HUES48 (cell line): ENCODE measurements at regions not wholly inside any gene's neighbourhood (a gene's known extent, or its start where the extent isn't known, plus 50 kb on each side); places are given as distances from the start of the nearest gene placed in this dataset.

Experiments used
- H3K27ac ChIP-seq: one replicate; pipeline ENCODE4 v1.7.0; 2013; ENCODE audit warnings: low read depth, low read length, inconsistent platforms
- H3K27me3 ChIP-seq: 2 replicates; pipeline ENCODE4 v1.6.1; 2013; ENCODE audit warnings: mild to moderate bottlenecking, low read length; ENCODE audit not compliant: control insufficient read depth, insufficient read depth
- H3K36me3 ChIP-seq: 2 replicates; pipeline ENCODE4 v1.6.1; 2013; ENCODE audit warnings: low read length; ENCODE audit not compliant: control insufficient read depth, insufficient read depth
- H3K4me1 ChIP-seq: 2 replicates; pipeline ENCODE4 v1.6.1; 2013; ENCODE audit warnings: mild to moderate bottlenecking, low read length; ENCODE audit not compliant: control insufficient read depth, insufficient read depth
- H3K4me3 ChIP-seq: 2 replicates; pipeline ENCODE4 v1.5.1; 2013; ENCODE audit warnings: mild to moderate bottlenecking, low read depth, low read length
- H3K9ac ChIP-seq: 2 replicates; pipeline ENCODE4 v1.6.1; 2013; ENCODE audit warnings: mild to moderate bottlenecking, low read depth, low read length, moderate library complexity
- H3K9me3 ChIP-seq: 2 replicates; pipeline ENCODE4 v1.6.1; 2013; ENCODE audit warnings: low read length; ENCODE audit not compliant: control insufficient read depth, insufficient read depth

- Histone ChIP-seq H3K27me3 (no peaks in the 10 kb centered on the region), H3K4me1 (peaks cover 4% of the 10 kb centered on the region; the same call in 1 of the 2 replicates), H3K4me3 (no peak overlapping the region), H3K9me3 (no peaks in the 10 kb centered on the region), H3K9ac (no peak overlapping the region), H3K36me3 (no peaks in the 10 kb centered on the region), H3K27ac (no peak overlapping the region)
Observed at GRCh38 chr18:27789406-27789805, 387.5 kb downstream of the CDH2 start.

- H3K27me3 ChIP-seq = no peaks in the 10 kb centered on the region
- H3K4me3 ChIP-seq = no peak overlapping the region
- no peaks in the 10 kb centered on the region for H3K36me3 ChIP-seq
- H3K9ac ChIP-seq = no peak overlapping the region
- H3K9me3 ChIP-seq = no peaks in the 10 kb centered on the region
- H3K27ac ChIP-seq = no peak overlapping the region
- peaks cover 4% of the 10 kb centered on the region; the same call in 1 of the 2 replicates for H3K4me1 ChIP-seq
Observed at GRCh38 chr18:27787547-27787946, 389.4 kb downstream of the CDH2 start.

- H3K27me3 ChIP-seq = peaks cover 1% of the 10 kb centered on the region; the same call in 1 of the 2 replicates
- H3K36me3 ChIP-seq = no peaks in the 10 kb centered on the region
- H3K4me3 ChIP-seq = no peak overlapping the region
- H3K4me1 ChIP-seq = peaks cover 4% of the 10 kb centered on the region; the same call in 1 of the 2 replicates
- H3K9ac ChIP-seq = no peak overlapping the region
- no peaks in the 10 kb centered on the region for H3K9me3 ChIP-seq
- H3K27ac ChIP-seq = no peak overlapping the region
Observed at GRCh38 chr18:27785815-27786471, 391.0 kb downstream of the CDH2 start.

GRCh38 chr18:27780061-27780745, 396.7 kb downstream of the CDH2 start:
- H3K27me3 ChIP-seq = peaks cover 33% of the 10 kb centered on the region
- H3K27ac ChIP-seq = no peak overlapping the region
- H3K9ac ChIP-seq = no peak overlapping the region
- no peak overlapping the region for H3K4me3 ChIP-seq
- no peaks in the 10 kb centered on the region for H3K36me3 ChIP-seq
- H3K4me1 ChIP-seq = peaks cover 22% of the 10 kb centered on the region
- no peaks in the 10 kb centered on the region for H3K9me3 ChIP-seq

- H3K27ac ChIP-seq = peak overlapping the region; percentile 58
- peaks cover 22% of the 10 kb centered on the region for H3K4me1 ChIP-seq
- H3K9me3 ChIP-seq = no peaks in the 10 kb centered on the region
- H3K9ac ChIP-seq = no peak overlapping the region
- no peaks in the 10 kb centered on the region for H3K36me3 ChIP-seq
- H3K27me3 ChIP-seq = peaks cover 33% of the 10 kb centered on the region
- no peak overlapping the region for H3K4me3 ChIP-seq
Observed at GRCh38 chr18:27778925-27779324, 398.0 kb downstream of the CDH2 start.

GRCh38 chr18:27778441-27778840, 398.5 kb downstream of the CDH2 start:
- Histone ChIP-seq H3K4me1 (peaks cover 22% of the 10 kb centered on the region), H3K4me3 (no peak overlapping the region), H3K9me3 (no peaks in the 10 kb centered on the region), H3K27ac (peak overlapping the region; percentile 58), H3K36me3 (no peaks in the 10 kb centered on the region), H3K27me3 (peaks cover 33% of the 10 kb centered on the region), H3K9ac (no peak overlapping the region)

GRCh38 chr18:27772081-27772480, 404.8 kb downstream of the CDH2 start:
- Histone ChIP-seq H3K27me3 (peaks cover 7% of the 10 kb centered on the region; the same call in 1 of the 2 replicates), H3K4me3 (no peak overlapping the region), H3K9ac (no peak overlapping the region), H3K9me3 (no peaks in the 10 kb centered on the region), H3K36me3 (no peaks in the 10 kb centered on the region), H3K27ac (no peak overlapping the region), H3K4me1 (no peaks in the 10 kb centered on the region)

- no peaks in the 10 kb centered on the region for H3K36me3 ChIP-seq
Observed at GRCh38 chr18:27771571-27771970, 405.4 kb downstream of the CDH2 start.

GRCh38 chr18:27769152-27769551, 407.8 kb downstream of the CDH2 start:
- Histone ChIP-seq H3K9ac (no peak overlapping the region), H3K4me1 (no peaks in the 10 kb centered on the region), H3K36me3 (no peaks in the 10 kb centered on the region), H3K27me3 (no peaks in the 10 kb centered on the region), H3K27ac (no peak overlapping the region), H3K4me3 (no peak overlapping the region), H3K9me3 (no peaks in the 10 kb centered on the region)

More at GRCh38 chr18:27771571-27771970, 405.4 kb downstream of the CDH2 start:
- peaks cover 2% of the 10 kb centered on the region; the same call in 1 of the 2 replicates for H3K27me3 ChIP-seq
- H3K27ac ChIP-seq = no peak overlapping the region
- no peaks in the 10 kb centered on the region for H3K4me1 ChIP-seq
- H3K4me3 ChIP-seq = no peak overlapping the region
- H3K9ac ChIP-seq = no peak overlapping the region
- no peaks in the 10 kb centered on the region for H3K9me3 ChIP-seq

GRCh38 chr18:27763936-27764335, 413.0 kb downstream of the CDH2 start:
- Histone ChIP-seq H3K4me3 (no peak overlapping the region), H3K9ac (no peak overlapping the region), H3K4me1 (peaks cover 10% of the 10 kb centered on the region), H3K36me3 (no peaks in the 10 kb centered on the region), H3K9me3 (no peaks in the 10 kb centered on the region), H3K27me3 (no peaks in the 10 kb centered on the region), H3K27ac (no peak overlapping the region)

- H3K9me3 ChIP-seq = no peaks in the 10 kb centered on the region
- H3K36me3 ChIP-seq = no peaks in the 10 kb centered on the region
- H3K27ac ChIP-seq = no peak overlapping the region
- no peak overlapping the region for H3K4me3 ChIP-seq
- H3K4me1 ChIP-seq = peaks cover 12% of the 10 kb centered on the region
- no peaks in the 10 kb centered on the region for H3K27me3 ChIP-seq
- no peak overlapping the region for H3K9ac ChIP-seq
Observed at GRCh38 chr18:27763341-27763740, 413.6 kb downstream of the CDH2 start.
